ENCODE measurements at regions not wholly inside any gene's neighbourhood (a gene's known extent, or its start where the extent isn't known, plus 50 kb on each side); places are given as distances from the start of the nearest gene placed in this dataset.

DNA sequence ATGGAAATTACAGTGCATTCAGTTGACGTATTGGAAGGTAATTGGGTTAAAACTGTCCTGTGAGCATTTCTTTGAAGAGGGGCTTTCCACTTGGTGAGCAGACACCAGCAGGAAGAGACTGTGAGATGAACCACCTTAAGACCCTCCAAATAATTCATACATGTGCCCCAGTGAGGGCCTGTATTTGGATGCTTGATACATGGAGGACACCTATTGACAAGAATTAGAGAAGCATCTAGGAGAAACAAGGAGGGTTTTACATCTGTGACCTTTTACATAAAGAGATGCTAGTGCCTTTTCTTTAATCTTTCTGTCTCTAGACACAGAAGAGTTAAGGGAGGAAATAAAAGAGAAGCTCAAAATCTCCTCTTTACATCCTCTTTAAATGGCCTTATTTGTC lies 1115.3 kb upstream of the IGFBP7 start:
- Mint-ChIP-seq H3K4me3 (no peak overlapping the region), H3K36me3 (ENCODE audit: low read depth) (no peaks in the 10 kb centered on the region), H3K9me3 (no peaks in the 10 kb centered on the region), H3K27ac (no peak overlapping the region), H3K27me3 (no peaks in the 10 kb centered on the region), H3K4me1 (ENCODE audit: low read depth) (no peaks in the 10 kb centered on the region)
- intact Hi-C loops (cut with micrococcal nuclease), result no loop called here

DNA sequence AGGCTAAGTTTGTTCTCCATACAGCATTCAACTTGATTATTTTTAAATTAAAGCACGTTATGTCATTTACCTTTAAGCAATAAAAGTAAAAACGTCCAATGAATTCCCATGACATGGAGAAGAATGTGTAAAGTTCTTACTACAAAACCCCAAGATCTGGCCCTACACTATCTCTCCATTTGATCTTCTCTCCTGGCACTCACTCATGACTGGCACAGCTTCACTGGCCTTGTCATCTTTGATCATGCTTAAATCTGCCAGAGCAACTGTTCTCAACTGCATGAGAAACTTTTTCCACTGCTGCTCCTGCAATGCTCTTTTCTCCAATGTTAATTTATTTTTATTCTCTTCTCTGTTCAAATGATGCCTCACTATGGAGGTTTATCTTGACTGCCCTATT lies 1109.0 kb upstream of the IGFBP7 start:
- Mint-ChIP-seq H3K27me3 (no peaks in the 10 kb centered on the region), H3K4me3 (no peak overlapping the region), H3K36me3 (ENCODE audit: low read depth) (no peaks in the 10 kb centered on the region), H3K27ac (no peak overlapping the region), H3K9me3 (peaks cover 24% of the 10 kb centered on the region), H3K4me1 (ENCODE audit: low read depth) (no peaks in the 10 kb centered on the region)
- intact Hi-C loops (cut with micrococcal nuclease), result no loop called here

- Mint-ChIP-seq H3K27ac (no peak overlapping the region), H3K9me3 (peaks cover 33% of the 10 kb centered on the region), H3K36me3 (ENCODE audit: low read depth) (no peaks in the 10 kb centered on the region), H3K4me1 (ENCODE audit: low read depth) (no peaks in the 10 kb centered on the region), H3K27me3 (no peaks in the 10 kb centered on the region), H3K4me3 (no peak overlapping the region)
- intact Hi-C loops (cut with micrococcal nuclease), result no loop called here
Observed at GRCh38 chr4:58216461-58216860, 1106.3 kb upstream of the IGFBP7 start.

GRCh38 chr4:58214376-58214775 lies 1104.2 kb upstream of the IGFBP7 start:
- H3K4me1 Mint-ChIP-seq (ENCODE audit: low read depth), result no peaks in the 10 kb centered on the region
- H3K4me3 Mint-ChIP-seq, result no peak overlapping the region
- H3K27me3 Mint-ChIP-seq, result no peaks in the 10 kb centered on the region
- intact Hi-C loops (cut with micrococcal nuclease), result no loop called here
- H3K9me3 Mint-ChIP-seq, result peaks cover 28% of the 10 kb centered on the region
- no peaks in the 10 kb centered on the region for H3K36me3 Mint-ChIP-seq (ENCODE audit: low read depth)
- H3K27ac Mint-ChIP-seq, result no peak overlapping the region

GRCh38 chr4:58209551-58209950 lies 1099.4 kb upstream of the IGFBP7 start:
- intact Hi-C loops (cut with micrococcal nuclease), result no loop called here
- H3K27me3 Mint-ChIP-seq, result no peaks in the 10 kb centered on the region

GRCh38 chr4:58209001-58209400 lies 1098.8 kb upstream of the IGFBP7 start:
- H3K9me3 Mint-ChIP-seq, result peaks cover 9% of the 10 kb centered on the region
- no peak overlapping the region for H3K4me3 Mint-ChIP-seq
- no peaks in the 10 kb centered on the region for H3K27me3 Mint-ChIP-seq
- H3K27ac Mint-ChIP-seq, result no peak overlapping the region
- intact Hi-C loops (cut with micrococcal nuclease), result no loop called here
- no peaks in the 10 kb centered on the region for H3K4me1 Mint-ChIP-seq (ENCODE audit: low read depth)
- H3K36me3 Mint-ChIP-seq (ENCODE audit: low read depth), result no peaks in the 10 kb centered on the region

More at GRCh38 chr4:58209551-58209950, 1099.4 kb upstream of the IGFBP7 start:
- H3K27ac Mint-ChIP-seq, result no peak overlapping the region
- no peaks in the 10 kb centered on the region for H3K36me3 Mint-ChIP-seq (ENCODE audit: low read depth)
- no peaks in the 10 kb centered on the region for H3K4me1 Mint-ChIP-seq (ENCODE audit: low read depth)
- H3K9me3 Mint-ChIP-seq, result peaks cover 9% of the 10 kb centered on the region
- H3K4me3 Mint-ChIP-seq, result no peak overlapping the region

DNA sequence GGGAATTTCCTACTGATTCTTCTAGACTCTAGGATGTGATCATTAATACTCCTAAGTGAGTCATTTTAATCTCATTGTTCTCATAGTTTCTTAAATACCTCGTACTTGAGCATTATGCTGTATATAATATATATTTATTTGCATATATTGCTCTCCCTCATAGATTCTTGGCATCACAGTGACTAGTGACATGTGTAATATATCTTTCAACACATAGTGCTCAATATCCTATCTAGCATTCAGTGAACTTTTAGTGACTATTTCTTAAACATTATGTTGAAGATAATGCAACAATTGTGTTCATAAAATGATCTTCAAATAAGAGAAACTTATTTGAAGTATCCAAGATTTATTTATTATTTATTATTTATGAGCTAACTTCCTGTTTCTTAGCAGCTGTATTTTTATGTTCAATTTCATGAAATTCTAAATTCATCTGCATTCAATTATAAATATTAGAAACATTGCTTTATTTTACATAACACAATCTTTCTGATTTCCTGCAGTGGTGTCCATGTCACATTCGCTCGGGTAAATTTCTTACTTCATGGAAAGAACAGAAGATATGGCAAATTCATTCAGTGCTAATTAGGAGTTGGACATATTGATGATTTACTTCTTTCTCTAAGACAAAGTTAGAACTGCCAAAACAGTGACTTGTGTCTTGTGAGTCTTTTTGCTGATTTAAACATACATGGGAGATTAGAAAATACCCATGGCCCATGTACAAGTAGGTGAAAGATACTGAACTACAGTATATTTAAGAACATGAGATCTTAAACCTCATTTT lies 1095.5 kb upstream of the IGFBP7 start:
- intact Hi-C loops (cut with micrococcal nuclease), result no loop called here
- Mint-ChIP-seq H3K27me3 (no peaks in the 10 kb centered on the region), H3K36me3 (ENCODE audit: low read depth) (no peaks in the 10 kb centered on the region), H3K27ac (no peak overlapping the region), H3K4me1 (ENCODE audit: low read depth) (no peaks in the 10 kb centered on the region), H3K9me3 (no peaks in the 10 kb centered on the region), H3K4me3 (no peak overlapping the region)

DNA sequence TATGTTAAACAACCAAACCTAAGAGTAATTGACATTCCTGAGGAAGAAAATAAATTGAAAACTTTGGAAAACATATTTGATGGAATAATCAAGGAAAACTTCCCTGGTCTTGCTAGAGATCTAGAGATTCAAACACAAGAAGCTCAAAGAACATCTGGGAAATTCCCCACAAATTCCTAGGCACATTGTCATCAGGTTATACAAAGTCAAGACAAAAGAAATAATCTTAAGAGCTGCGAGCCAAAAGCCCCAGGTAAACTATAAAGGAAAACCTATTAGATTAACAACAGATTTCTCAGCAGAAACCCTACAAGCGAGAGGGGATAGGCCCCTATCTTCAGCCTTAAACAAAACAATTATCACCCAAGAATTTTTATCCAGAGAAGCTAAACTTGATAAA lies 1082.0 kb upstream of the IGFBP7 start:
- no peak overlapping the region for H3K4me3 Mint-ChIP-seq
- H3K27me3 Mint-ChIP-seq, result no peaks in the 10 kb centered on the region
- intact Hi-C loops (cut with micrococcal nuclease), result no loop called here
- no peaks in the 10 kb centered on the region for H3K4me1 Mint-ChIP-seq (ENCODE audit: low read depth)
- H3K9me3 Mint-ChIP-seq, result peaks cover 30% of the 10 kb centered on the region
- no peaks in the 10 kb centered on the region for H3K36me3 Mint-ChIP-seq (ENCODE audit: low read depth)
- no peak overlapping the region for H3K27ac Mint-ChIP-seq

- Mint-ChIP-seq H3K27ac (no peak overlapping the region), H3K9me3 (peaks cover 33% of the 10 kb centered on the region)
Observed at GRCh38 chr4:58191109-58191508, 1080.9 kb upstream of the IGFBP7 start.

GRCh38 chr4:58188316-58188715 lies 1078.1 kb upstream of the IGFBP7 start:
- H3K27me3 Mint-ChIP-seq, result no peaks in the 10 kb centered on the region
- H3K27ac Mint-ChIP-seq, result no peak overlapping the region
- intact Hi-C loops (cut with micrococcal nuclease), result no loop called here
- H3K4me1 Mint-ChIP-seq (ENCODE audit: low read depth), result no peaks in the 10 kb centered on the region
- peaks cover 43% of the 10 kb centered on the region for H3K9me3 Mint-ChIP-seq
- H3K4me3 Mint-ChIP-seq, result no peak overlapping the region
- no peaks in the 10 kb centered on the region for H3K36me3 Mint-ChIP-seq (ENCODE audit: low read depth)

More at GRCh38 chr4:58191109-58191508, 1080.9 kb upstream of the IGFBP7 start:
- H3K4me3 Mint-ChIP-seq, result no peak overlapping the region
- intact Hi-C loops (cut with micrococcal nuclease), result no loop called here
- H3K36me3 Mint-ChIP-seq (ENCODE audit: low read depth), result no peaks in the 10 kb centered on the region
- H3K27me3 Mint-ChIP-seq, result no peaks in the 10 kb centered on the region
- no peaks in the 10 kb centered on the region for H3K4me1 Mint-ChIP-seq (ENCODE audit: low read depth)

DNA sequence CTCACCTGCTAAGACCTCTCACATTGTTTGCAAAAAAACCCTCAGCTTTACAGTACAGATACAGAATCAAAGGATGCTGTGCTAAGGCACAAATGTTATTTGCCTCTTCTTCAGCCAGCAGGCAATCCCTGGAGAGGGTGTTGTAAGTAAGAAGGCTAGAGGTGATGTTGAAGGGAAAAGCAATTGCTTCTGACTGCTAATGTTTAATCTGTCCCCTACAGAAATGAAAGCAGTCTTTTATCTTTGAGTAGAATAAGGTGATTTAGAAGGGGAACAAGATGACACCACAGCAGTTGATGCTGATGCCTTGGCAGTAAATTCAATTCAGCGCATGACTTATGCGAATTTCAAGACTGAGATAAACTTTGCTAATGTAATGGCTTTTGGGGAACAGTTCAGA lies 1064.8 kb upstream of the IGFBP7 start:
- no peaks in the 10 kb centered on the region for H3K9me3 Mint-ChIP-seq
- no peaks in the 10 kb centered on the region for H3K4me1 Mint-ChIP-seq (ENCODE audit: low read depth)
- H3K27me3 Mint-ChIP-seq, result no peaks in the 10 kb centered on the region
- intact Hi-C loops (cut with micrococcal nuclease), result no loop called here
- no peak overlapping the region for H3K27ac Mint-ChIP-seq
- no peak overlapping the region for H3K4me3 Mint-ChIP-seq
- no peaks in the 10 kb centered on the region for H3K36me3 Mint-ChIP-seq (ENCODE audit: low read depth)

DNA sequence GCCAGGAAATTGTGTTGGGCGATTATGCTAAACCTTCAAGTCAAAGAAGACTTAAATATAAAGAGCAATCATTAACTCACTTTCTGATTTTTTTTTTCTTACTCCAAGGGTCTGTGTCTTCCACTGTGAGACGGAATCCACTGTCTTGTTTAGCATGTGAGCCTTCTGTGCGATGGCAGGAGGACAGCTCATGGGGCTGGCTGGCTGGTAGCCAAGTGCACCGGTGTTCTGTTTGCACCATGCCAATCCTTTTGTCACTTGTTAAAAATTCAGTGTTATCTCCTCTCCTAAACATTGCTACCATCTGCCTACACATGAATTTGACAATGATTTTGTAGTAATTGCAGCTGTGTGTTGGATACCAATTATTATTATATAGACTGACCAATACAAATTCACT lies 1056.3 kb upstream of the IGFBP7 start:
- H3K36me3 Mint-ChIP-seq (ENCODE audit: low read depth), result no peaks in the 10 kb centered on the region
- no peaks in the 10 kb centered on the region for H3K4me1 Mint-ChIP-seq (ENCODE audit: low read depth)
- no peaks in the 10 kb centered on the region for H3K9me3 Mint-ChIP-seq
- no peak overlapping the region for H3K27ac Mint-ChIP-seq
- H3K4me3 Mint-ChIP-seq, result no peak overlapping the region
- no peaks in the 10 kb centered on the region for H3K27me3 Mint-ChIP-seq
- intact Hi-C loops (cut with micrococcal nuclease), result no loop called here

- Mint-ChIP-seq H3K4me1 (ENCODE audit: low read depth) (no peaks in the 10 kb centered on the region), H3K27ac (no peak overlapping the region), H3K27me3 (no peaks in the 10 kb centered on the region), H3K4me3 (no peak overlapping the region), H3K9me3 (no peaks in the 10 kb centered on the region), H3K36me3 (ENCODE audit: low read depth) (no peaks in the 10 kb centered on the region)
- intact Hi-C loops (cut with micrococcal nuclease), result no loop called here
Observed at GRCh38 chr4:58163156-58163555, 1053.0 kb upstream of the IGFBP7 start.

- H3K4me1 Mint-ChIP-seq (ENCODE audit: low read depth), result no peaks in the 10 kb centered on the region
Observed at GRCh38 chr4:58149404-58150085, 1039.4 kb upstream of the IGFBP7 start.

More at GRCh38 chr4:58149404-58150085, 1039.4 kb upstream of the IGFBP7 start:
- intact Hi-C loops (cut with micrococcal nuclease), result no loop called here
- Mint-ChIP-seq H3K27me3 (no peaks in the 10 kb centered on the region), H3K4me3 (no peak overlapping the region), H3K27ac (no peak overlapping the region), H3K9me3 (peaks cover 32% of the 10 kb centered on the region), H3K36me3 (ENCODE audit: low read depth) (no peaks in the 10 kb centered on the region)

Data from dendritic cell treated with granulocyte-macrophage colony-stimulating factor and Interleukin-4, amounts not matched to agents 40 ng/mL and 50 ng/mL, for 4 days (primary cell).